ENCODE measurements at regions not wholly inside any gene's neighbourhood (a gene's known extent, or its start where the extent isn't known, plus 50 kb on each side); places are given as distances from the start of the nearest gene placed in this dataset.
"Not testable (repeated sequence)": the region's sequence is repeated elsewhere in the genome, so short reads cannot be mapped to it uniquely, and the experiment has no call there.

DNA sequence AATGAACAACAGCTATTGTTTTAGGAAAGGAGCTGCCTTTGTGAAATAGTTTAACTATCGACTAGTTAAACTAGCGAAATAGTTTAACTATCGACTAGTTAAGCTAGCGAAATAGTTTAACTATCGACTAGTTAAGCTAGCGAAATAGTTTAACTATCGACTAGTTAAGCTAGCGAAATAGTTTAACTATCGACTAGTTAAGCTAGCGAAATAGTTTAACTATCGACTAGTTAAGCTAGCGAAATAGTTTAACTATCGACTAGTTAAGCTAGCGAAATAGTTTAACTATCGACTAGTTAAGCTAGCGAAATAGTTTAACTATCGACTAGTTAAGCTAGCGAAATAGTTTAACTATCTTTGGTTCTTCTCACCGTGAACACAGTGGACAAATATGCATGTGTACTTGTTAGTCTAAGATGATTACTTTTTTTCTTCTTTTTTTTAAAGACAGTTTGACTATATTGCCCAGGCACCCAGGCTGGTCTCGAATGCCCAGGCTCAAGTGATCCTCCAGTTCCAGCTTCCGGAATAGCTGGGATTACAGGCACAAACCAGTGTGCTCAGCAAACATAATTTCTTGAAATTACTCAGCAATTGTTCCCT, 76.9 kb downstream of the PTTG1 start:
- whole genome bisulfite sequencing: 95% methylated on average over 15 of the region's 21 CpGs
- H3K36me3 ChIP-seq (ENCODE audit: insufficient read depth); H3K4me1 ChIP-seq (ENCODE audit: insufficient read depth); DNase-seq (ENCODE audit: extremely low spot score); H3K4me3 ChIP-seq (ENCODE audit: low read depth, low read length); H3K27ac ChIP-seq (ENCODE audit: low read depth): not testable (repeated sequence)

DNA sequence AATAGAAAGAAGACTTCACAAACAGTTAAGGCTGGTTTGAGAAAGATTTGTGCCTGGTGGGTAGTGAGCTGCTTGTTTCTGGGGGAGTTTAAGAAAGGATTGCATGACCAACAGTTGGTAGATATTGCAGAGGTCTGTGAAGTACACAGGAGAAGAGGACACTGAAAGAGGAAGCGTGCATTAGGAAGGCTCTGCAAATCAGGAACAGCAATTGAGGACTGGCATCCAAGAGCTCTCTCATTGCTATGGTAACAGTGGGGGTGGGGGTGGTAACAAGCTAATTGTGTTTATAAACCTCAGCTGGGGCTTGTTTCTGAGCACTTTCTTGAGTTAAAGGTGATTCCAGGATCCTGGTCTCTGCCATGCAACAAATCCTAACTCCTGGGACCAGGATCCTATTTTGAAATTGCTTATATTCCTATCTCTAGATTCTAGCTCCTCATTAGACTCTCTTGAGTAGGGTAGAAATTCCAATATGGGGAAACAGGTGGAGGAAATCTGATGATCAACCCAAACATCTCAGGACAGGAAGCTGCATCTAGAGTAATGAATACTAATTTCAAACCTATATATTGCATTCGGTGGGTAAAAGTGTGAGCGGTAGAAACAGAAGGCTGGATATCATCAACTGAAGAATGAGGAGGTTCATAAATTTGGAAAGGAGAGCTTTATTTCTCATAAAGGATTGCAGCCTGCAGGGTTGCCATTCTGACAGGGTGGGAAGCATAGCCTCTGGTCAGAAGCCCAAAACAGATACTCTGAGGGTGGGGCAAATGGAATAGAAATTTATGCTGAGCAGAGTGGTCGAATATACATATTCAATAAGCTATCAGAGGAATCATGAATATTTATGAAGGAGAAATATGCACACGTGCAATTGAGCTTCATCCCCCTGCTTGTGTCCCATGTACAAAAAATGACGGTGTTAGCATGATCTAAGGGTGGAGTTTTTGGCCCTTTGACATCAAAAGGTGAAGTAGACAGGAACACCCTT, 79.4 kb downstream of the PTTG1 start:
- H3K4me1 ChIP-seq (ENCODE audit: insufficient read depth): no peaks in the 10 kb centered on the region
- H3K36me3 ChIP-seq (ENCODE audit: insufficient read depth): no peaks in the 10 kb centered on the region
- WGBS: 59% methylated on average over 6 of the region's 6 CpGs
- H3K4me3 ChIP-seq (ENCODE audit: low read depth, low read length): no peak overlapping the region
- no peak overlapping the region for H3K27ac ChIP-seq (ENCODE audit: low read depth)
- no peak for DNase-seq (ENCODE audit: extremely low spot score)

DNA sequence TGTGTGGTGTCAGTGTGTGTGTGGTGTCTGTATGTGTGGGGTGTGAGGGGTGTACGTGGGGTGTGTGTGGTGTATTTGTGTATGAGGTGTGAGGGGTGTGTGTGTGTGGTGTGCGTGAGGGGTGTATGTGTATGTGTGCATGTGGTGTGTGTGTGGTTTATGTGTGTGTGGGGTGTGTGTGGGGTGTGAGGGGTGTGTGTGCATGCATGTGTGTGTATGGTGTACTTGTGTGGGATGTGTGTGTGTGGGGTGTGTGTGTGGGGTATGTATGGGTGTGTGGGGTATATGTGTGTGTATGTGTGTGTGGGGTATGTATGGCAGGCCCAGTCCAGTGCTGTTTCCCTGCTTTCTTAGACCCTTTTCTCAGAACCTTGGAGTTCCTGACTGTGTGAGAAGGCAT, 83.3 kb downstream of the PTTG1 start:
- H3K4me1 ChIP-seq (ENCODE audit: insufficient read depth): no peaks in the 10 kb centered on the region
- WGBS: 50% methylated on average over 2 of the region's 2 CpGs
- H3K36me3 ChIP-seq (ENCODE audit: insufficient read depth): no peaks in the 10 kb centered on the region
- DNase-seq (ENCODE audit: extremely low spot score): no peak
- no peak overlapping the region for H3K27ac ChIP-seq (ENCODE audit: low read depth)
- no peak overlapping the region for H3K4me3 ChIP-seq (ENCODE audit: low read depth, low read length)

DNA sequence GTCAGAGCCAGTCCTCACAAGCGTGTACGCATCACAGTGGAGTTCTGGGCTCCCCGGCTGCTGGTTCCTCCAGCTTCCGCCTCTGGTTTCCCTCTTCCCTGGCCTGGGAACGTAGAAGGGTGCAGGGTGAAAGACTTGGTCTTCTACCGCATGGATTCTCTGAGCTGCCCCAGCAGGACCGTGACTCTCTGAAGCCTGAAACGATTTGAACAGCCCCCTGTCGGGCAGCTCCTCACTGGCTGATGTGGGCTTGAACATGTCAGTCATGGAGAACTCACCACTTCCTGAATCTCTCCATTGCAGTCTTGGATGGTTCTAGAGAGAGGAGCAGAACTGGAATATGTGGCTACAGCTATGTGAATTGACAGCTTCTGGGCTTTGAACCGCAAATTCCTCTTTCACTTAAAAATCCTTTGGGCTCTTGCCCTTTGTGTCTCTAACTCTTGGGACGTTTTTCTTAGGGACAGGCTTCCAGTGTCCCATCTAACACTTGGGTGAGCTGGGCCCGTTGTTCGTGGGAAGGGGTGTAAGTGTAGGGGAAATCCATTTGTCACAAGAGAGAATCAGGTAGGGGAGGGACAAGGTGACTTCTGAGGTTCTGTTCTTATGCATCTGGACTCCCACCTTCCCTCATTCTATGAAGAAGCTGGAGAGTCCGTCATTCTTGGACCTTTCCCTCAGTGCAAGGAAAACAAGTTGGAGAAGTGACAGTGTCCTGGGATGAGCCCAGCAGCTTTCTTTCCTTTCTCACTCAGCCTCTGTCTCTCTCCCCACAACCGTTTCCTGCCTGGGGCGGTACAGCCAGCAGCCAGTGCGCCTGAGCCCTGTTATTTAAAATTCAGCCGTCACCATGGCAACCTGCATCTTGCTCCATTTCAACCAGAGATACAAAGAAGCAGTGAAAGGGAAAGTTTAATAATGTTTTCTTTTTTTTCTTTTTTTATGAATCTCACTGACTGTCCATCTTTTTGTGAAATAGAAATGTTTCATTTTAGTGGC, 84.7 kb downstream of the PTTG1 start:
- Histone ChIP-seq H3K36me3 (ENCODE audit: insufficient read depth) (no peaks in the 10 kb centered on the region), H3K27ac (ENCODE audit: low read depth) (no peak overlapping the region), H3K4me3 (ENCODE audit: low read depth, low read length) (no peak overlapping the region), H3K4me1 (ENCODE audit: insufficient read depth) (no peaks in the 10 kb centered on the region)
- DNase-seq (ENCODE audit: extremely low spot score): peak; percentile 15
- 62% methylated on average over 18 of the region's 18 CpGs for WGBS

DNA sequence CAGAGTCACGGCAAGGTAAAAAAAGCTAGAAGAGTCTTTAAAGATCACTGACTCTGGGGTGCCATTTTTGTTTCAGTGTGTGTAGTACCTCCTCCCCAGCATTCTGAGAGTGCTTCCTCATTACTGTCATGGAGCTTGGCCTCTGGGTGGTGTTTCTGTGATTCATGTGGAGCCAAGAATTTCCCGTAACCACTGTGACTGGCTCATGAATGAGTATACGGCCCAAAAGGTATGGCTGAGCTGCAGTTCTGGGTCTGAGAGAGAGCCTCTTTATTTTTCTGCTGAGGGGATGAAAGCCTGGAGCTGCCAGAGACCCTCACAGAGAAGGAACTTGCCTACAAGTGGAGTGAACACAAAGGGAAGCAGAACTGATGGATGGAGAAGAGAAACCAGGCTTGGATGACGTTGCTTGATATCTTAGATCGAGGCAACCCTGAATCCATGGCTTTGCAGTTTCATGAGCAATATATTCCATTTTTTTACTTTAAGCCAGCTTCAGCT, 85.6 kb downstream of the PTTG1 start:
- 67% methylated on average over 5 of the region's 5 CpGs for WGBS
- H3K4me3 ChIP-seq (ENCODE audit: low read depth, low read length): no peak overlapping the region
- H3K4me1 ChIP-seq (ENCODE audit: insufficient read depth): no peaks in the 10 kb centered on the region
- DNase-seq (ENCODE audit: extremely low spot score): no peak
- no peak overlapping the region for H3K27ac ChIP-seq (ENCODE audit: low read depth)
- no peaks in the 10 kb centered on the region for H3K36me3 ChIP-seq (ENCODE audit: insufficient read depth)

DNA sequence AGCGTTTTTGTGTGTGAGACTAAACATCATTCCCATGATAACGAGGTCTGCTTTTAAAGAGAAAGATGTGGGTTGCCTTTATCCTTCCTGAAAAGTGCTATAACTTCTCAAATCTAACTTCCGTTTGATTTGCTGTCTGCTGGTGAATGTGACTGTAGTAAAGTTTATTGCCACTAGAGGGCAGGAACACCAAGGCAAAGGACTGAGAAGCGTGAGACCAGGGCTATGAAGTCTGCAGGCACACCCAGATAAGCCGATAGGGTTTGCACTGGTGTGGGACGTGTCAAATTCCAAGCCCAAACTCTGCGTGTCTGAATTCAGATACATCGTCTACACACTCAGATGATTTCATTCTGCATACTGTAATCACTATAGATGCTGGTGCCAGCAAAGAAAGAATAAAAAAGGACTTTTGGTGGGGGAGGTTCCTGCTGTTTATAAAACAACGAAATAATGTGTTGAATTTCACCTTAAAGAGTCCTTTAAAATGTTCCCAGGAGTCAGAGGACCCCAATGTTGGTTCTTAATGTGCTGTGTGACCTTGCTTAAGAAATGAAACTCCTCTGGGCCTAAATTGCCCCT, 87.2 kb downstream of the PTTG1 start:
- H3K4me1 ChIP-seq (ENCODE audit: insufficient read depth): no peaks in the 10 kb centered on the region
- peak; percentile 51 for DNase-seq (ENCODE audit: extremely low spot score)
- no peaks in the 10 kb centered on the region for H3K36me3 ChIP-seq (ENCODE audit: insufficient read depth)
- no peak overlapping the region for H3K27ac ChIP-seq (ENCODE audit: low read depth)
- WGBS: 9% methylated on average over 9 of the region's 9 CpGs
- no peak overlapping the region for H3K4me3 ChIP-seq (ENCODE audit: low read depth, low read length)

DNA sequence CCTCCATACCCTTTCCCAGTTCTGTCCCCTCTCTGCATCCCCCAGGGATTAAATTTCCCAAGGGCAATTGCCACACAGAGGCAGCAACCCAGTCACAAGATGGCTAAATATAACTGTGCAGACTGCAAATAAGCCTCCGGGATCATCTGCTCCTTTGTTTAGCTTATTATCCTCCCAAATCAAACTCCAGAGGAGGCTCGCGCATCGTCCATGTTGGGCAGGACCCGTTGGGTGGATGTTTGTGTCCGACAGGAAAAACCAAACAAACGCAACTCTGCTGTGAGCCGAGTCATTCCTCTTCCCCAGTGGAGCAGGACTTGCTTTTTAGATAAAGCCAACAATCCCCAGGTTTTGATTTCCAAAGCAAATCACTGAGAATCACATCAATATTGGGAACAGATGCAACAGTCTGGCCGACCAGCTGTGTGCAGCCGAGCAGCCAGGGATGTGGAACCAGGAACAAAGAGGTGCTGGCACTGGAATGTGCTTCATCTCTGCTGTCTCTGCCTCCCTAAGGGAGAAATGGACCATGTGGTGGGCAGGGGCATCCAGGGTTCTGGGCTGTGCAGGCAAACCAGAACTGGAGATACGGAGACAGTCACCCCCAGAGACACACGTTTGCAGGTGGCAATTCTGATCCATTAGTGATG, 89.8 kb downstream of the PTTG1 start:
- Histone ChIP-seq H3K27ac (ENCODE audit: low read depth) (no peak overlapping the region), H3K4me3 (ENCODE audit: low read depth, low read length) (no peak overlapping the region), H3K4me1 (ENCODE audit: insufficient read depth) (no peaks in the 10 kb centered on the region), H3K36me3 (ENCODE audit: insufficient read depth) (no peaks in the 10 kb centered on the region)
- WGBS: 61% methylated on average over 12 of the region's 12 CpGs
- DNase-seq (ENCODE audit: extremely low spot score): no peak
